Neural progenitor cell (in vitro differentiated cells): ENCODE measurements at regions not wholly inside any gene's neighbourhood (a gene's known extent, or its start where the extent isn't known, plus 50 kb on each side); places are given as distances from the start of the nearest gene placed in this dataset.

Source experiments
- EZH2 ChIP-seq: fragments of 200-600 bp; sonication (generic); IDR thresholded peaks from 2 replicates; pipeline ENCODE4 v1.6.1; 2017; ENCODE audit warnings: antibody characterized with exemption, mild to moderate bottlenecking, moderate library complexity
- EZH2phosphoT487 ChIP-seq: fragments of 200-600 bp; sonication (generic); IDR thresholded peaks from 2 replicates; pipeline ENCODE4 v1.6.1; 2017; ENCODE audit warnings: antibody characterized with exemption
- TF ChIP-seq, protein P1 (sequence below): fragments of 200-600 bp; sonication (generic); IDR thresholded peaks from 2 replicates; pipeline ENCODE4 v1.5.1; 2017; ENCODE audit warnings: antibody characterized with exemption, mild to moderate bottlenecking

- TF ChIP-seq, protein P1, sequence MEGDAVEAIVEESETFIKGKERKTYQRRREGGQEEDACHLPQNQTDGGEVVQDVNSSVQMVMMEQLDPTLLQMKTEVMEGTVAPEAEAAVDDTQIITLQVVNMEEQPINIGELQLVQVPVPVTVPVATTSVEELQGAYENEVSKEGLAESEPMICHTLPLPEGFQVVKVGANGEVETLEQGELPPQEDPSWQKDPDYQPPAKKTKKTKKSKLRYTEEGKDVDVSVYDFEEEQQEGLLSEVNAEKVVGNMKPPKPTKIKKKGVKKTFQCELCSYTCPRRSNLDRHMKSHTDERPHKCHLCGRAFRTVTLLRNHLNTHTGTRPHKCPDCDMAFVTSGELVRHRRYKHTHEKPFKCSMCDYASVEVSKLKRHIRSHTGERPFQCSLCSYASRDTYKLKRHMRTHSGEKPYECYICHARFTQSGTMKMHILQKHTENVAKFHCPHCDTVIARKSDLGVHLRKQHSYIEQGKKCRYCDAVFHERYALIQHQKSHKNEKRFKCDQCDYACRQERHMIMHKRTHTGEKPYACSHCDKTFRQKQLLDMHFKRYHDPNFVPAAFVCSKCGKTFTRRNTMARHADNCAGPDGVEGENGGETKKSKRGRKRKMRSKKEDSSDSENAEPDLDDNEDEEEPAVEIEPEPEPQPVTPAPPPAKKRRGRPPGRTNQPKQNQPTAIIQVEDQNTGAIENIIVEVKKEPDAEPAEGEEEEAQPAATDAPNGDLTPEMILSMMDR = no peak
- no peak for TF ChIP-seq EZH2
- no peak for TF ChIP-seq EZH2phosphoT487
Observed at GRCh38 chr14:98240376-98240775, 1031.6 kb downstream of the BCL11B start.
